HG02798 (cell line): ENCODE measurements at regions not wholly inside any gene's neighbourhood (a gene's known extent, or its start where the extent isn't known, plus 50 kb on each side); places are given as distances from the start of the nearest gene placed in this dataset.

ENCODE experiments used
- ATAC-seq: cut with Tn5 transposase; IDR thresholded peaks from one replicate; pipeline ENCODE4 v1.9.1; 2021; ENCODE audit warnings: mild to moderate bottlenecking; ENCODE audit not compliant: unreplicated experiment, poor library complexity

DNA sequence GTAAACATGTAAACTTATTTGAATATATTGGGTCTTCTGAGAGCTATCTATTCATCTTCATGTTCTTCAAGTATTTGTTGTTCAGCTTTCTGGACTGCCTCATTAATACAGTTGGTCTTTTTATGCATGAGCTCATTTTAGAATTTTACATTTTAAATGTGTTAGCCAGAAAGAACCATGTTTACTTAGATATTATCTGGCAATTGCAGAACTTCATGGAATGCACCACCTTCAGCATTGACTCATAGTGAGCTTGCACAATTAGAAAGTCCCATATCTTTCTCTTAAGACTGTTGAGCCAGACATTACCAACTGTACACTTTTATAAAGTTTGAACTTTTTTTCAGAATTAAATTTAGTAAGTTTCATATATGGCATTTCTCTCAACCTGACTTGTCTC lies 536.7 kb downstream of the RIT2 start:
- no peak for ATAC-seq

DNA sequence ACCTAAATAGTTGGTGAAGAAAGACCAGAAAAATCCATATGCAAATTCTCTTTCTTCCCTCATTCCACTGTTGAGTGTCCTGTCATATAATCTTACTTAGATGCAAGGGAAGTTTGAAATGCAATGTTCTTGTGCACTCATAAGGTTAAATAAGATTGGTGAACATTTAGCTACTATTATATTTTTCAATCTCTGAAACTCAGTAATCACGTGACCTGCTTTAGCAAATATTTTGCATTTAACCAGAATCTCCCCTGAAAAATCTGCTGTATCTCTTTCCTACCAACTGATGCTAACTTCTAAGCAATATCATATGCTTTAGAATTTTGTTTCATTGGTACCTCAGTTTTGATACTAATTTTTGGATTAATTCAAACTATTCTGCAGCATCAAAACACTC lies 533.2 kb downstream of the RIT2 start:
- no peak for ATAC-seq

- ATAC-seq: no peak
Observed at GRCh38 chr18:42583283-42583731, 532.2 kb downstream of the RIT2 start.

- no peak for ATAC-seq
Observed at GRCh38 chr18:42586601-42587000, 528.9 kb downstream of the RIT2 start.

DNA sequence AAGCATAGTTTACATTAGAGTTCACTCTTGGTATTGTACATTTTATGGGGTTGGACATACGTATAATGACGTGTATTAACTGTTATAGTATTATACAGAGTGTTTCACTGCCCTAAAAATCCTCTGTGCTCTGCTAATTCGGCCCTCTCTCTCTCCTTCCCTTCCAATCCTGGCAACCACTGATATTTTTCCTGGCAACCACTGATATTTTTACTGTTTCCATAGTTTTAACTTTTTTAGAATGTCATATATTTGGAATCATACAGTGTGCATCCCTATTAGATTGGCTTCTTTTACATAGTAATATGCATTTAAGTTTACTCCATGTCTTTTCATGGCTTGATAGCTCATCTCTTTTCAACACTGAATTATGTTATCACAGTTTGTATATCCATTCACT lies 526.7 kb downstream of the RIT2 start:
- ATAC-seq: no peak

- no peak for ATAC-seq
Observed at GRCh38 chr18:42604820-42605219, 510.7 kb downstream of the RIT2 start.

- no peak for ATAC-seq
Observed at GRCh38 chr18:42606886-42607495, 508.5 kb downstream of the RIT2 start.

DNA sequence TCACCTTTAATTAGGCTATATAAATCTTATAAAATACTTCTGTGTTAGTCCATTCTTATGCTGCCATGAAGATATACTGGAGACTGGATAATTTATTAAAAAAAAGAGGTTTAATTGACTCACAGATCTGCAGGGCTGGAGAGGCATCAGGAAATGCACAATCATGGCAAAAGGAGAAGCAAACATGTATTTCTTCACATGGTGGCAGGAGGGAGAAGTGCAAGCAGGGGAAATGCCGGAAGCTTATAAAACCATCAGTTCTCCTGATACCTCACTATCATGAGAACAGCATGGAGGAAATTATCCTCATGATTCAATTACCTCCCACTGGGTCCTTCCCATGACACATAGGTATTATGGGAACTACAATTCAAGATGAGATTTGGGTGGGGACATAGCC lies 504.4 kb downstream of the RIT2 start:
- no peak for ATAC-seq

DNA sequence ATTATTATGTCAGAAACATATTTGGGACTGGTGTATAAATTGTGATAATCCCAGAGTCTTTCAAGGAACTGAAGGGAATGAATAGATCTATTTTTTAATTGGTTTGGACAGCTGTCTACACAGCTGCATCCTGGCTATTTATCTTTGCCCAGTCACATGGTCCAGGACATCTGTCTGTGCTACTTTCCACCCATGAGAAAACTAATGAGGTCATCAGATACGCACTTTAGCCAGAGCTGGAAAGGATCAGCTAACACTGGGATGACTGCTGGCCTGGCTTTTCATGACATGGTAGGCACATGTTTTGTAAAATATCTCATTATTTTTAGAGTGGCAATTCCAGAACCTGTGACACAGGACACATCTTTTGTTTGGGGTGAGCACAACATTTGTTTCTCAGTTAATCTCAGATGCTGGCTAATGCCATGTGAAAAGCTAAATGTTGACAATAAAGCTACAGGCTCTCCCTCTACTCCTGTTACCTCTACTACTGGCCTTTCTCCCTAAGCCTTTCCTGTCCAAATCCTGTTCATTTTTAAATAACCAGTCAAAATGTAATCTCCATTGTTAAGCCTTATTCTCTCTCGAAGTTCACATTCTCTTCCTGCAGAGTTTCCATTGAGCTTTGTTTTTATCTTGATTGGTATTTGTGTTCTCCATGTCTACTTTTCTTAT lies 500.7 kb downstream of the RIT2 start:
- no peak for ATAC-seq

DNA sequence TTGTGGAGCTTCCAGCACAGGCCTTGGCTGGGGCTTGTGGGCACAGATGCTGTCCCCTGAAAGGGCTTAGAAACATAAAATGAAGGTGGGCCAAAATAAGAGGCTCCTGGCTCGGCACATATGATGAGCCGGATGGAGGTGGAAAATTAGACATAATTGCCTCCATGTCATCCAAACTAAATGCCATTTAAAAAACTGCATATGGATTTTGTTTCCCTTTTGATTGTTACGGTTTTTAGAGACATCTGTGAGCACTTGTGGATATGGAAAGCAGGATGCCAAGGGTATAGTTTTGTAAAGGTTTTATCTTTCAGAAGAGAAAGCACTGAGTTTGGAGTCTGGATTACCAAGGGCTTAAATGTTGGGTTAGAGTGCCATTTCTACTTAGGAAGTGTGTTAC lies 498.3 kb downstream of the RIT2 start:
- no peak for ATAC-seq

GRCh38 chr18:42619771-42620170 lies 495.7 kb downstream of the RIT2 start:
- ATAC-seq: no peak

DNA sequence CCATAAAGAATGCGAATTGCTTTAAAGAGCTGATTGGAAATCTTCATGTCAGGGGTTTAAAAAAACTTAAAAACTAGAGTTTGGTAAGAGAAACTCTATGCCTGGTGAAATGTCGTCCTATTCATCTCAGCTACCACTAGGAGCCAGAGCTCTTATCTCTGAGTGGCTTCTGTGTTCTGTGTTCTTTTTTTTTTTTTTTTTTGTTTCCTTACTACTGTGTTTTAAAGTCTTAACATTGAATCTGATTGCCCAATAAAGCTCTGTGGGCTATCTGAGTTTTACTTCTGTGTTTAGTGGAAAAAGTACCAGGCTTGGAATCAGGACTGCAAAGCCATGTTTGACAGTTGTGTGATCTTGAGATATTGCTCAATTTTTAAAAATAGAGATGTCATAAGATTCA lies 494.8 kb downstream of the RIT2 start:
- ATAC-seq: no peak

GRCh38 chr18:42623935-42624334 lies 491.6 kb downstream of the RIT2 start:
- no peak for ATAC-seq

DNA sequence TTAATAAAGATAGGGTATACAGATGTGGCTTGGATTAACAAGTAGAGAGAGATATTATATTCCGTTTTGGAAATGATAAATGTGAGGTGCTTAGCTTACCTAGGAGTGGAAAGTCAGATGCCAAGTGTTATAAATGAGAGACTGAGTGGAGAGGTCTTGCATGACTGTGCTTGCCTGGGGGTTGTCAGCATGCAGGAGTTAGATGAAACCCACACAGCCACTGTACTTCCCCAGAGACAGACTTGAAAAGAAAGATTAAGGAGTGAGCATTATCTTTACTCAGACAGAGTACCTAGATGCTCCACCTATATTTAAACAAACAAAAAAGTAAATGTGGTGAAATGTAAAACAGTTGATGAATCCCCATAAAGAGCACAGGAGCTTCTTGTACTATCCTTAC lies 482.7 kb downstream of the RIT2 start:
- ATAC-seq: no peak

- no peak for ATAC-seq
Observed at GRCh38 chr18:42635378-42636048, 480.0 kb downstream of the RIT2 start.

GRCh38 chr18:42636309-42636708 lies 479.2 kb downstream of the RIT2 start:
- no peak for ATAC-seq

GRCh38 chr18:42640160-42640559 lies 475.3 kb downstream of the RIT2 start:
- ATAC-seq: no peak

DNA sequence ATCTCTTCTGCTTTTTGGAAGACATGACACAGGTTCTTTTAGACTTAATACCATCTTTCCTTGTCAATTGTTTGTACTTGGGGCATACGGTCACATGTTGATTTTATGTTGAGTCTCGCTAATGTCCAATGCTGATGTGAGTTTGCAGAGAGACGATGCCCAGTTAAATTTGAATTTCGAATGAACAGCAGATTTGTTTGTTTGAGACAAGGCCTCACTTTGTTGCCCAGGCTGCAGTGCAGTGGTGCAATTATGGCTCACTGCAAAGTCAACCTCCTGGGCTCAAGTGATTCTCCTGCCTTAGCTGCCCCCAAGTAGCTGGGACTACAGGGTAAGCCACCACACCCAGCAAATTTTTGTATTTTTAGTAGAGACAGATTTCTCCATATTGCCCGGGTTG lies 473.5 kb downstream of the RIT2 start:
- ATAC-seq: no peak

GRCh38 chr18:42644729-42645131 lies 470.8 kb downstream of the RIT2 start:
- ATAC-seq: no peak

DNA sequence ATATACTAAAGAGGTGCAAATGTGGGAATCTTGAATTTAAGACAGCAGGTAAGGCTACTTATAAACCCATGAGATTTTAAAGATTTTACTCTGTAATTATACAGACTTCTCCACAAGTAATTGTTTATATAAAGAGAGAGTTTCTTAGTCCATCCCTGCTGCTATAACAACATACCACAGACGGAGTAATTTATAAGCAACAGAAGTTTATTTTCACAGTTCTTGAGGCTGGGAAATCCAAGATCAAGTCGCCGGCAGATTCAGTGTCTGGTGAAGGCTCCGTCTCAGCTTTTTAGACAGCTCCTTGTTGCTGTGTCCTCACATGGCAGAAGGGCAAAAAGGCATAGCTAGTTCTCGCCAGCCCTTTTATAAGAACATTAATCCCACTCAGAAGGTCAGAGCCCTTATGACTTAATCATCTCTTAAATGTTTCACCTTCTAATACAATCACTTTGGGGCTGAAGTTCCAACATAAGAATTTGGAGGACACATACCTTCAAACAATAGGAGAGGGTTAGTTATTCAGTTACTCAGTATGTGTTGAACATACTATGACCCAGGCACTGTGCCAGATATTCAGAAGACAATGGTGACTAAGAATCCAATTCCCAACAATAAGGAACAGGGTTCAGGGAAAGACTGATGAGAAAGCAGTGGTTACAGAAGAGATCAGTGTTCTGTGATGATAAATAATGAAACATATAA lies 466.0 kb downstream of the RIT2 start:
- ATAC-seq: no peak

- no peak for ATAC-seq
Observed at GRCh38 chr18:42654556-42654955, 460.9 kb downstream of the RIT2 start.
